Suprapubic skin (tissue), 4 donors: ENCODE measurements at regions not wholly inside any gene's neighbourhood (a gene's known extent, or its start where the extent isn't known, plus 50 kb on each side); places are given as distances from the start of the nearest gene placed in this dataset.

Experiments used
- DNase-seq, 2 donors: peaks; one replicate each; pipeline ENCODE4 v3.0.0-alpha.2; 2019; ENCODE audit warnings: low spot score in 2 of 2
- H3K27ac ChIP-seq: fragments of 200-600 bp; sonication (generic); one replicate; pipeline ENCODE4 v1.5.1; 2019
- H3K27me3 ChIP-seq: fragments of 200-600 bp; sonication (generic); one replicate; pipeline ENCODE4 v1.5.1; 2019
- H3K36me3 ChIP-seq: fragments of 200-600 bp; sonication (generic); one replicate; pipeline ENCODE4 v1.5.1; 2019
- H3K4me1 ChIP-seq: fragments of 200-600 bp; sonication (generic); one replicate; pipeline ENCODE4 v1.5.1; 2019
- H3K4me3 ChIP-seq: fragments of 200-600 bp; sonication (generic); one replicate; pipeline ENCODE4 v1.5.1; 2019; ENCODE audit warnings: mild to moderate bottlenecking
- H3K9me3 ChIP-seq: fragments of 200-600 bp; sonication (generic); one replicate; pipeline ENCODE4 v1.5.1; 2019
- CTCF ChIP-seq, 2 donors: fragments of 200-600 bp in 1 of 2; fragments of 450-650 bp in 1 of 2; sonication (generic) in 1 of 2; IDR thresholded peaks; one replicate each; pipeline ENCODE4 v1.5.1; 2016 to 2019; ENCODE audit warnings: antibody characterized with exemption in 2 of 2, mild to moderate bottlenecking in 1 of 2, moderate library complexity in 1 of 2
- EP300 ChIP-seq: sonication (generic); formaldehyde crosslinking; IDR thresholded peaks from one replicate; pipeline ENCODE4 v1.6.1; 2017; ENCODE audit warnings: antibody characterized with exemption
- POLR2A ChIP-seq, 2 donors: fragments of 450-650 bp; IDR thresholded peaks; one replicate each; pipeline ENCODE4 v1.6.1; 2017; ENCODE audit warnings: antibody characterized with exemption in 2 of 2, mild to moderate bottlenecking in 2 of 2, moderate library complexity in 2 of 2
- POLR2AphosphoS5 ChIP-seq, 3 donors: sonication (generic); formaldehyde crosslinking; IDR thresholded peaks; one replicate each; pipeline ENCODE4 v1.6.1; 2017; ENCODE audit warnings: antibody characterized with exemption in 3 of 3
- WGBS: methylation state at CpG from one replicate; pipeline ENCODE4 v1.1.5; 2018; 5-methylcytosine and 5-hydroxymethylcytosine counted together

- WGBS = 43% methylated on average over 2 of the region's 2 CpGs
- H3K4me3 ChIP-seq = no peak overlapping the region
- H3K36me3 ChIP-seq = no peaks in the 10 kb centered on the region
- no peaks in the 10 kb centered on the region for H3K9me3 ChIP-seq
- H3K27me3 ChIP-seq = peaks cover 13% of the 10 kb centered on the region
- TF ChIP-seq EP300 (no peak), POLR2AphosphoS5 (IDR thresholded peaks at IDR 0.05) (no peak), POLR2A (IDR thresholded peaks at IDR 0.05) (no peak)
- no peak overlapping the region for H3K27ac ChIP-seq
- no peak for DNase-seq
- H3K4me1 ChIP-seq = no peaks in the 10 kb centered on the region
Measured at GRCh38 chr11:70887542-70887827, 364.9 kb downstream of the SHANK2 start.

GRCh38 chr11:70888061-70888460, 364.3 kb downstream of the SHANK2 start:
- DNase-seq = no peak
- peaks cover 13% of the 10 kb centered on the region for H3K27me3 ChIP-seq
- no peaks in the 10 kb centered on the region for H3K9me3 ChIP-seq
- H3K36me3 ChIP-seq = no peaks in the 10 kb centered on the region
- no peaks in the 10 kb centered on the region for H3K4me1 ChIP-seq
- no peak overlapping the region for H3K4me3 ChIP-seq
- 90% methylated on average over 6 of the region's 6 CpGs for WGBS
- TF ChIP-seq EP300 = no peak
- H3K27ac ChIP-seq = no peak overlapping the region

- no peak for TF ChIP-seq POLR2AphosphoS5 (IDR thresholded peaks at IDR 0.05)
- TF ChIP-seq CTCF (IDR thresholded peaks at IDR 0.05) = no peak
- no peak for TF ChIP-seq EP300
- TF ChIP-seq POLR2A (IDR thresholded peaks at IDR 0.05) = no peak
- H3K36me3 ChIP-seq = no peaks in the 10 kb centered on the region
- WGBS = 78% methylated on average over 6 of the region's 13 CpGs
- no peak overlapping the region for H3K27ac ChIP-seq
- no peak for DNase-seq
- H3K4me1 ChIP-seq = no peaks in the 10 kb centered on the region
- no peak overlapping the region for H3K4me3 ChIP-seq
- H3K27me3 ChIP-seq = peaks cover 7% of the 10 kb centered on the region
- H3K9me3 ChIP-seq = no peaks in the 10 kb centered on the region
Measured at GRCh38 chr11:70889411-70889810, 363.0 kb downstream of the SHANK2 start.

GRCh38 chr11:70891844-70892380, 360.5 kb downstream of the SHANK2 start:
- H3K27me3 ChIP-seq = no peaks in the 10 kb centered on the region
- WGBS = 79% methylated on average over 6 of the region's 9 CpGs
- no peak overlapping the region for H3K4me3 ChIP-seq
- DNase-seq = no peak
- H3K36me3 ChIP-seq = no peaks in the 10 kb centered on the region
- TF ChIP-seq POLR2AphosphoS5 (IDR thresholded peaks at IDR 0.05) = no peak
- TF ChIP-seq POLR2A (IDR thresholded peaks at IDR 0.05) = no peak
- no peak for TF ChIP-seq EP300
- no peak for TF ChIP-seq CTCF (IDR thresholded peaks at IDR 0.05)
- peaks cover 8% of the 10 kb centered on the region for H3K9me3 ChIP-seq
- no peak overlapping the region for H3K27ac ChIP-seq
- no peaks in the 10 kb centered on the region for H3K4me1 ChIP-seq

GRCh38 chr11:70892889-70893288, 359.5 kb downstream of the SHANK2 start:
- DNase-seq = no peak

More at GRCh38 chr11:70892889-70893288, 359.5 kb downstream of the SHANK2 start:
- Histone ChIP-seq H3K4me1 (no peaks in the 10 kb centered on the region), H3K4me3 (no peak overlapping the region), H3K27me3 (no peaks in the 10 kb centered on the region), H3K9me3 (peaks cover 15% of the 10 kb centered on the region), H3K27ac (no peak overlapping the region), H3K36me3 (no peaks in the 10 kb centered on the region)
- WGBS = 72% methylated on average over 5 of the region's 5 CpGs
- TF ChIP-seq EP300 = no peak
- TF ChIP-seq CTCF (IDR thresholded peaks at IDR 0.05) = no peak
- no peak for TF ChIP-seq POLR2AphosphoS5 (IDR thresholded peaks at IDR 0.05)
- TF ChIP-seq POLR2A (IDR thresholded peaks at IDR 0.05) = no peak
